Fibroblast of pulmonary artery (primary cell): ENCODE measurements at regions not wholly inside any gene's neighbourhood (a gene's known extent, or its start where the extent isn't known, plus 50 kb on each side); places are given as distances from the start of the nearest gene placed in this dataset.
"Not testable (repeated sequence)": the region's sequence is repeated elsewhere in the genome, so short reads cannot be mapped to it uniquely, and the experiment has no call there.

Experiments used
- DNase-seq: peaks from one replicate; pipeline ENCODE4 v3.0.0-alpha.2; 2010; ENCODE audit warnings: low read depth
- H3K4me3 ChIP-seq: replicated peaks from 2 replicates; pipeline ENCODE4 v1.5.1; 2011; ENCODE audit warnings: low read depth, mild to moderate bottlenecking, control low read depth, low read length, moderate library complexity
- TF ChIP-seq, protein P1 (sequence below): IDR thresholded peaks from 2 replicates; pipeline ENCODE4 v1.5.1; 2011; ENCODE audit warnings: mild to moderate bottlenecking, control low read depth, low read length, inconsistent platforms; ENCODE audit errors: missing control alignments

- TF ChIP-seq, protein P1, sequence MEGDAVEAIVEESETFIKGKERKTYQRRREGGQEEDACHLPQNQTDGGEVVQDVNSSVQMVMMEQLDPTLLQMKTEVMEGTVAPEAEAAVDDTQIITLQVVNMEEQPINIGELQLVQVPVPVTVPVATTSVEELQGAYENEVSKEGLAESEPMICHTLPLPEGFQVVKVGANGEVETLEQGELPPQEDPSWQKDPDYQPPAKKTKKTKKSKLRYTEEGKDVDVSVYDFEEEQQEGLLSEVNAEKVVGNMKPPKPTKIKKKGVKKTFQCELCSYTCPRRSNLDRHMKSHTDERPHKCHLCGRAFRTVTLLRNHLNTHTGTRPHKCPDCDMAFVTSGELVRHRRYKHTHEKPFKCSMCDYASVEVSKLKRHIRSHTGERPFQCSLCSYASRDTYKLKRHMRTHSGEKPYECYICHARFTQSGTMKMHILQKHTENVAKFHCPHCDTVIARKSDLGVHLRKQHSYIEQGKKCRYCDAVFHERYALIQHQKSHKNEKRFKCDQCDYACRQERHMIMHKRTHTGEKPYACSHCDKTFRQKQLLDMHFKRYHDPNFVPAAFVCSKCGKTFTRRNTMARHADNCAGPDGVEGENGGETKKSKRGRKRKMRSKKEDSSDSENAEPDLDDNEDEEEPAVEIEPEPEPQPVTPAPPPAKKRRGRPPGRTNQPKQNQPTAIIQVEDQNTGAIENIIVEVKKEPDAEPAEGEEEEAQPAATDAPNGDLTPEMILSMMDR, result no peak
- no peak for DNase-seq
- no peak overlapping the region for H3K4me3 ChIP-seq
These were observed 325.0 kb upstream of the CFAP20DC start for GRCh38 chr3:59374818-59375211.

DNA sequence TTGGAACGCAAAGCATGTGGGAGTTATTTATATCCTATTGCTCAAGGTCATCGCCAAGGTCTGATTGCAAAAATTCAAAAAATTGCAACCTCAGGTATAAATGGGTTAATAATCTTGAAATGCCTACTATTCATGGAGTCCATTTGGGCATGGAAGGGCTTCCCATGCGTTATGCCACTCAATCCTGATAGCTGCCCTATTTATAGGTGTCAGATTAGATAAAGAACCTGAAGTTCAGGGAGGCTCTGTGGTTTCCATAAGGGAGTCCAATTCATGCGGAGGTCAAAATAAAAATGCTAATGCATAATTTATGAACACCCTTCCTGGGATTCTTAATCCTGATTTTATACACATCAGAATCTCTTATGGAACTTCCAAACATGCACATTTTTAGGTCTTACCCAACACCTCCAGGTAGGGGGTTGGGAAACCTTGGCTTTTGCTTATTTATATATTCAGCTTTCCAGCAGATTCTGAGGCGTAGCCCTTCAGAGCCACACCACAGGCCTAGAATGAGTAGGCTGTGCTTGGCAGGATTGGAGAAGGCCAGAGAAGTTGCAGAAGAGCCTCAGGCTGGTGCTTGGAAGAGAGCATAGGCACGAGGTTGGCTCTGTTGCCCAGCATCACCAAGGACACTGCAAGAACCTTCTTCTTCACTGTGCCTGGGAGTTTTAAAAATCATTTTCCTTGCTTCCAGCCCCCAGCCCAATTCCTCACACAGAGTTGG lies 324.4 kb upstream of the CFAP20DC start:
- no peak for DNase-seq
- H3K4me3 ChIP-seq, result no peak overlapping the region
- TF ChIP-seq, protein P1, result no peak

GRCh38 chr3:59372346-59372745 lies 322.5 kb upstream of the CFAP20DC start:
- no peak overlapping the region for H3K4me3 ChIP-seq
- no peak for DNase-seq
- TF ChIP-seq, protein P1, result no peak

GRCh38 chr3:59368900-59369675 lies 319.3 kb upstream of the CFAP20DC start:
- no peak for DNase-seq
- H3K4me3 ChIP-seq, result no peak overlapping the region
- TF ChIP-seq, protein P1, result no peak

DNA sequence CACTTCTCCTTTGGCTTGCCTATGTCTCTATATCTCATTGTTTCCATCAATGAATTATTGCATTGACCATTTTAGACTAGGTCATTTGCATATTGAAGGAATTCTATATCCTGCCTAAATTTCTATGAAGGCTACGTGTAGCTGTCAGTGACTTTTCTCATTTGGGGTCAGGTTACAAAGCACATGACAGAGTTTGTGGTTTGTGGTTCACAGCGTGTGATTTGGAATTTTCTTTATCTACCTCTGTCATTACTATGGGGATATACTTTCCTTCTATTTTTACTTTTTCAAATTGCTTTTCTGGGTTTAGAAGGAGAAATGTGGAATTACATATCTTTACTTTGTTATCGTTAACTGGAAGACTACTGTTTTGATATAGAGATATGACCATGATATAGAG lies 317.3 kb upstream of the CFAP20DC start:
- TF ChIP-seq, protein P1, result no peak
- DNase-seq, result no peak

DNA sequence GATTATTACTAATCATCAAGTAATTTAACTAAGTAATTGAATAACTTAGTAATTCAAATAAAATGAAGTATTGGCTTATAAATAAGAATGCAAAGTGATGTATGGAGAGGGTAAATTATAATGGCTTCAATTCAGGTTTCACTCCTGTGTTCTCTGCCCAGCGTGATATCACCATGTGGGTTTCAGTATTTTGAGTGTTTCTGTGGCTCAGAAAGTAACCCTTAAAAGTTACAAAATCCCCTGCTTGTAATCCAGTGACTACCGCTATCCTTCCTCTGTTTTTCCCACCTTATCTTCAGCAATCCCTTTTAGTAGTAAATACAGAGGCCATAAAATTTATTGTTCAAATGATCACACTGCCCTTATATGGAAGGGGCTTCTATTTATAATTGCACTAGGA lies 316.4 kb upstream of the CFAP20DC start:
- DNase-seq, result no peak
- H3K4me3 ChIP-seq, result no peak overlapping the region
- TF ChIP-seq, protein P1, result no peak

More for the DNA sequence above, 317.3 kb upstream of the CFAP20DC start:
- H3K4me3 ChIP-seq, result no peak overlapping the region

- TF ChIP-seq, protein P1, result no peak
These were observed 314.7 kb upstream of the CFAP20DC start for GRCh38 chr3:59364496-59364895.

DNA sequence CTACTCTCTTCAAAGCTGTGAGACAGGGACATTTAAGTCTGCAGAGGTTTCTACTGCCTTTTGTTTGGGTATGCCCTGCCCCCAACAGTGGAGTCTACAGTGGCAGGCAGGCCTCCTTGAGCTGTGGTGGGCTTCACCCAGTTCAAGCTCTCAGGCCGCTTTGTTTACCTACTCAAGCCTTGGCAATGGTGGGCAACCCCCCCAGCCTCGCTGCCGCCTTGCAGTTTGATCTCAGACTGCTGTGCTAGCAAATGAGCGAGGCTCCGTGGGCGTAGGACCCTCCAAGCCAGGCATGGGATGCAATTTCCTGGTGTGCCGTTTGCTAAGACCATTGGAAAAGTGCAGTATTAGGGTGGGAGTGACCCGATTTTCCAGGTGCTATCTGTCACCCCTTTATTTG lies 310.5 kb upstream of the CFAP20DC start:
- not testable (repeated sequence) for H3K4me3 ChIP-seq, DNase-seq

More at GRCh38 chr3:59364496-59364895, 314.7 kb upstream of the CFAP20DC start:
- DNase-seq, result peak; percentile 20
- no peak overlapping the region for H3K4me3 ChIP-seq
